ENCODE measurements at regions not wholly inside any gene's neighbourhood (a gene's known extent, or its start where the extent isn't known, plus 50 kb on each side); places are given as distances from the start of the nearest gene placed in this dataset.

GRCh38 chr7:68200051-68200670 lies 1203.5 kb downstream of the TYW1 start:
- TF ChIP-seq CTCF (IDR thresholded peaks at IDR 0.05) (no peak), POLR2A (IDR thresholded peaks at IDR 0.05) (no peak), POLR2AphosphoS5 (IDR thresholded peaks at IDR 0.05) (no peak), EP300 (IDR thresholded peaks at IDR 0.05) (no peak)
